HG02970 (cell line): ENCODE measurements at regions not wholly inside any gene's neighbourhood (a gene's known extent, or its start where the extent isn't known, plus 50 kb on each side); places are given as distances from the start of the nearest gene placed in this dataset.
A peak's percentile ranks its signal among the peaks of the same experiment; 100 is the strongest.

Experiments
- ATAC-seq: cut with Tn5 transposase; IDR thresholded peaks from one replicate; pipeline ENCODE4 v1.9.1; 2021; ENCODE audit warnings: mild to moderate bottlenecking, moderate library complexity, moderate number of reproducible peaks; ENCODE audit not compliant: unreplicated experiment, low FRiP score

DNA sequence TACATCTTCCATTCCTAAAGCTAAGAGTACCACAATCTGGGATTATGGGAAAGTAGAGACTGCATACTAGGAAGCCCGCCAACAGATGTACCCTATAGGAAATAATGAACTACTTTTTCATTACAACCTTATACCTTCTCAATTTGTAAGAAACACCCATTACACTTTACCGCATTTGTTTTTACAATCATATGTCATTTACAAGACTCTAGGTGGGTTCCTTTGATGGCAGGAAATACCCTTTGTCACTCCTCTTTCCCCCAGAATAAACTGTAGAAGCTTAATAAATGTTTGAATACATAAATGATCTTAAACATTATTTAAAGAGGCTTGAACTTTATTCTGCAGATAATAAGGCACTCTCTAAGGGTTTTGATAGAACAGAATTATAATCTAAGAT is 150.1 kb upstream of the TGFBR2 start:
- no peak for ATAC-seq

DNA sequence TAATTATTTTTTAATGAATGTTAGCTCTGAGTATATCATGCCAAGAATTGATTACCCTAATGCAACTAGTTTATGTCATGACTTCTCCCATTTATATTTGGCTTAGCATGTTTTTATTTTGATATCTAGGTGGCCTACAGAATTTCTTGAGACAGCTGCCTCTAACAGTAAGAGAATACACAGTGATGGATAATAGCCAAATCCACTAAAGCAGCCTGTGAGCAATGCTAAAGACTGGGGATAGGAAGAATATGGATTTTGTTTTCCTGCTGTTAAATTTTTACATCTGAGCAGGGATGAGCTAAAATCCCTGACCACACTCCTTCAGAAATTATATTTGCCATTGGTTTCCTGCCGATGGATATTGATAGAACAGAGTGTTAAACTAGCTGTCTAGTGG is 149.3 kb upstream of the TGFBR2 start:
- ATAC-seq = no peak

DNA sequence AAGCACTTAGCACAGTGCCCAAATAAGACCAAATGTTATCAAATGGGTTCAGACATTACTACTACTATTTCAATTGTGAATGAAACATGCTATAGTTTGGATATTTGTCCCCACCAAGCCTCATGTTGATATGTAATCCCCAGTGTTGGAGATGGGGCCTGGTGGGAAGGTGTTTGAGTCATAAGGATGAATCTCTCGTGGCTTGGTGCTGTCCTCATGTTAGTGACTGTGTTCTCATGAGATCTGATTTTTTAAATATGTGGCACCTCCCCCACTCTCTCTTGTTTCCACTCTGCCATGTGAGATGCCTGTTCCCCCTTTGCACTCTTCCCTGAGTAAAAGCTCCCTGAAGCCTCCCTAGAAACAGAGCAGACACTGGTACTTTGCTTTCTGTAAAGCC is 148.7 kb upstream of the TGFBR2 start:
- ATAC-seq = no peak

DNA sequence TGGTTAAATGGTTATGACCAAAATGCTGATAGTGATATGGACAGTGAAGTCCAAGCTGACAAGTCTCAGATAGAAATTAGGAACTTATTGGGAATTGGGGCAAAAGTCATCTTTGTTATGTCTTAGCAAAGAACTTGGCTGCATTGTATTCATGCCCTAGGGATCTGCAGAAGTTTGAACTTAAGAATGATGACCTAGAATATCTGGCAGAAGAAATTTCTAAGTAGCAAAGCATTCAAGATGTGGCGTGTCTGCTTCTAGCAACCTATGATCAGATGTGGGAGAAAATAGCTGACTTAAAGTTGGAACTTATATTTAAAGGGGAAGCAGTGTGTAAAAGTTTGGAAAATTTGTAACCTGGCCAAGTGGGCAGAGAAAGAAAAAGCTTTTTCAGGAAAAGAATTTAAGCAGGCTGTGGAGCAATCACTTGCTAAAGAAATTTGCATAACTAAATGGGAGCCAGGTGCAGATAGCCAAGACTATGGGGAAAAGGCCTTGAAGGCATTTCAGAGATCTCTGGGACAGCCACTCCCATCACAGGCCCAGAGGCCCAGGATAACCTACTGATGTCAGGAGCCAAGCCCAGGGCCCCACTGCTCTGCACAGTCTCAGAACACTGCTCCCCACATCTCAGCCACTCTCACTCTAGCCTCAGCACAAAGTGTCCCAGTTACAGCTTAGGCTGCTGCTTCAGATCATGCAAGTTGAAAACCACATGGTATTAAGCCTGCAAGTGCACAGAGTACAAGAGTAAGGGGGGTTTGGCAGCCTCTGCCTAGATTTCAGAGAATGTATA is 147.8 kb upstream of the TGFBR2 start:
- ATAC-seq = no peak

DNA sequence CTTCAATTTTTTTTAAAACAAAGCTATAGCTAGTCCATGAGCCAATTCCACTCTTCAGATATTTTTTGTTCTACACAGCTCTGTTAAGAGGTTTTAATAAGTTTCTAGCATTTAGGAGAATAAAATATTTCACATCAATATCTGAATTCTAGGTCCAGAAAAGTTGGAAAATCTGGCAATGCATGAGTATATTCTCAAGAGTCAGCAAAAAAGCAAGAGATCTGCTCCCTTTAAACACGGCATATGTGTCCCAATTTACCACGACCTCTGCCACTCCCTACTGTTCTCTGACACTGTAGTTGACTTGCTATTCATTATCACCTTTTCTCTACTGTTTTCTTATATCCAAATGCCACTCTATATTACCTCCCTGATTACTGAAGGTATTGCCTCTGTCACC is 145.1 kb upstream of the TGFBR2 start:
- no peak for ATAC-seq

DNA sequence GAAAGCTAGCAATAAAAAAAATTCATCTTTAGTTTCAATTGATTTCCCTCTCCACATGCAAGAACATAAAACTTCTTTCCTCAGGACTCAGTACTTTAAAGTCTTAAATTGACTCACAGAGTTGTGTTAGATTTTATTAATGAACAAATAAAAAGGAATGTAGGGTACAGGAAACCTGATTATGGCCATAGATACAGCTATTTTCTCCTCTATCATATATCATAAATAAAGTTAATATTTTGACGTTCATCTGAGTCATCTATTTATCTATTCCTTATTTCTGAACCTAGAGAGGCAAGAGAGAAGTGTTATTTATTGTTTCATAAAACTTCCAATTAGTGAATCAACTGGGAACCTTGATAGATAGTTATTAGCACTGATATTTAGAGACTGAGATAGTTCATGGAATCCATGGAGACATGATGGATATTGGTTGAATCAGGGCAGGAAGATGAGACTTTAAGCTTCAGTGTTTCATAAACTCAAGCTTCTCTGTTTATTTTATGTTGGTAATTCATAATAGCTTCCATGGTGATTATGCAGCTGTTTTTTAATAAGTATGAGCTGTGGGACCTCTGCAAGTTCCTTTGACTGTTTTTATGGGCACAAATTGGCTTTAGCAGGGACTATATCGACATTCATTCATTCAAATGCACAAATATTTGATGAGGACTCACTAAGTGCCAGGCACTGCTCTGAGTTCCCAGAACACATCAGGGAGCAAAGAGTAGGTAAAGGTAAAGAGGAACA is 143.5 kb upstream of the TGFBR2 start:
- no peak for ATAC-seq

DNA sequence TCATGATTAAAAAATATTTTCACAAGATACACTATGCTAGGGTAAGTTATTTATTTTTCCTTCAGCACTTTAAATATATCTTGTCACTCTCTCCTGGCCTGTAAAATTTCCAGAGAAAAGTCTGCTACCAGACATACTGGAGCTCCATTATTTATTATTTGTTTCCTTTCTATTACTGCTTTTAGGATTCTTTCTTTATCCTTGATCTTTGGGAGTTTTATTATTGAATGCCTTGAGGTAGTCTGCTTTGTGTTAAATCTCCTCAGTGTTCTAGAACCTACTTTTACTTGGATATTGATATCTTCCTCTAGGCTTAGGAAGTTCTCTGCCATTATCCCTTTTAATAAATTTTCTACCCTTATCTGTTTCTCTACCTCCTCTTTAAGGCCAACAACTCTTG is 142.0 kb upstream of the TGFBR2 start:
- no peak for ATAC-seq

DNA sequence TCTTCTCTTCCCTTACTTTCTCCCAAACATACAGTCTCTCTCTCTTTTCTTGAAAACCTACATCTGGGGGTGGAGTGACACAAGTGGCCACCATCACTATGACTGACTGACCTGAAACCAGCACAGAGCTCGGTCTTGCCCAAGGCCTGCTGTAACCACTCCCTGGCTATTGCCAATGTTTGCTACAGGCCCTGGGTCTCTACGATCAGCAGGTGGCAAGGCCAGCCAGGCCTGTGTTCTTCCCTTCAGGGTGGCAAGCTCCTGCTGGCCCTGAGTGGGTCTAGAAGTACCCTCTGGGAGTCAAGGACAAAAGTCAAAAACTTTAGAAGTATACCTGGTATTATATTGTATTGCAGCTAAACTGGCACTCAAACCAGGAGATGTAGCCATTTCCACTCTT is 140.9 kb upstream of the TGFBR2 start:
- no peak for ATAC-seq

DNA sequence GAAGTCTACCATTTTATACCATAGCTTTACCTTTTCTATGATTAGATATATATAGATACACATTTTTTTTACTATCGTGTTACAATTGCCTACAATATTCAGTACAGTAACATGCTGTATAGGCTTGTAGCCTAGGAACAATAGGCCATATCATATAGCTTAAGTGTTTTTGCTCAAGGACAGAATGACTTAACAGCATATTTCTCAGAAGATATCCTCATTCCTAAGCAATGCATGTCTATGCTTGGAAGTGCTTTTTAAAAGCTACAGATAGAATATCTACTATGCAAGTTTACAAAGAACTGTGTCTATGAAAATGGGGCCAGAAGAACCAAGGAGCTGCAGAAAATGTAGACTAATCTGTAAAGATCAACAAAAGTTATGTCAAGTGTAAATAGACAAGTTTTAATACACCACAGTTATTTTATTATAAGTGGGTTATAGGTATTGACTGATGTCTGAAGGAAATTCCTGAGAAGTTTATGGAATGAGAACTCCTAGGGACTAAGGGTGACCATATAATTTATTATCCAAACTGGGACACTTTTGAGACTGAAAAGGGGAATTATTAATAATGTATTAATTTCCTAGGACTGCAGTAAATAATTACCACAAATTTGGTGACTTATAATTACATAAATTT is 138.7 kb upstream of the TGFBR2 start:
- no peak for ATAC-seq

DNA sequence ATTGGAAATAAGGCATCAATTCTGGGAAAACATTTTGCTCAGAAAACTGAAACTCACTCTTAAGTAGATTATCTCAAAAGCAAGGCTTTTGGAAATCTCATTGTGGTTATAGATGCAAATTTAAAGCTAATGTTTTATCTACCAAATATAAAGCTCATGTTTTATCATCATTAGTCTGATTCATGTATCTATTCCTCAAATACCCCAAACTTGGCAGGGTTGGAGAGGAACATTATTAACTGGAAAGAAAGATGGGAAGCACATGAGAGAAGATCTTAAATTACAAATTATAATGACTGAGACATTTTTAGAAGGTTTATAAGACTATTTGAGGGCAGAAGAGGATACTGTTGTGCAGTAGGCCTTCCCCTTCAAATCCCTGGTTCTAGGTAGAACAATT is 137.3 kb upstream of the TGFBR2 start:
- ATAC-seq = no peak

DNA sequence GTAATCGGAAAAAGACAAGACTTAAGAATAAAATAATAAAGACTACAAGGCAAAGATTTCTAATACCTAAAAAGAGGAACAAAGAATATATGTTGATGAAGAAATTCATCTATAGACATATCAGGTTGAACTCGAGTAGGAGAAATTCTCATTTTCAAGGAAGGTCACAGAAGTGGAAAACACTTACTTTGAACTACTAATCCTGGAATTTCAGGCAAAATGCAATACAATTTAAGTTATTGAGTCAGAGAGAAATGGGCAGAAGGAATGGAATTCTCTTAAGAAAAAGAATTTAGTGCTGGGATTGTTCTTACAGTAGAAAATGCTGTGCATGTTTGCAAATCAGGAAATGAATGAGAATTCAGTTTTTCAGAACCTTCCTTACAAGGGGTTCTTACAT is 135.9 kb upstream of the TGFBR2 start:
- ATAC-seq = no peak

DNA sequence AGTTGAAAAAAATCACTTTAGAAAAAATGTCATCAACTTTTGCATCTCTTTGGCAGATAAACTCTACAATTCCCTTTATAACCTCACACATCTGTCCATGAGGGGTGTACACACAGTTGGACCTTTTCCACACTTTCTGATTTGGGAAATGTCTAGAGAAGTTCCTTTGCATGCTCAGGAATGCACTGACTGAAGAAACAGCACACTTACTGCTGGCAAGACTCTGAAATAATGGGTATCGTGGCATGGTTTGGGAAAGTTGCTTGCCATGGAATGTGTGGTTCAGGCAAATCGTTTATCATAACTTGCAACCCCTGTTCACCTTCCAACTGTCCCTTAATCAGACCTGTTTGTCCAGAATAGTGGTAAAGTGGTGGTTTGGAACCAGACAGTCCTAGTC is 135.3 kb upstream of the TGFBR2 start:
- ATAC-seq = no peak

DNA sequence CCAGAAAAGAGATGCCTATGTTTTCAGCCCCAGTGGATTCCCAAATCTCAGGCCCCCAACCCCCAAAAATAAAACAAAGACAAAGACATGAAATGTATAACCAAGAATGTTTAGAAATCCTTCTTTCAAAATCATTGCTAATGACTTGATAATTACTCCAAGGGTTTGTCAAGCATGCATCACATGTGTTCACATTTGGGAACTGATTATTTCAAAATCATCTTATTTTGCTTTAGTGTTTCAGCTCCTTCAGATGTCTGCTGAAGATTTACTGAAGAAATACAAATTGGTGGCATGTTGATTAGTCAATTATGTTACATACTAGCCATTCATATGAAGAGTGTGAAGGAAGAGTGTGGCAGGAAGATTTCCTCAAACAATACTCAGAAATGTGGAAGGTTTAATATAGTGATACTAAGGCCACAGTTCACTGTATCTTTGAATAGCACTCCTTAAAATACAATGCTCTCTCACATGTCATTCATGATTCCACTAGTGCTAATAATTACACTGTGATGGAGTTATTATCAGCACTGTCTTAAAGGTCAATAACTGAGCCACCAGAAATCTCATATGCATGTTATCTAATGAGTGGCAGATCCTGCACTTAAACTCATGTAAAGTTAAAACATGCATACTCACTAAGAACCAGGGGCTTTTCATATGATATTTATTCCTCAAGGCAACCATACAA is 134.5 kb upstream of the TGFBR2 start:
- ATAC-seq = no peak

DNA sequence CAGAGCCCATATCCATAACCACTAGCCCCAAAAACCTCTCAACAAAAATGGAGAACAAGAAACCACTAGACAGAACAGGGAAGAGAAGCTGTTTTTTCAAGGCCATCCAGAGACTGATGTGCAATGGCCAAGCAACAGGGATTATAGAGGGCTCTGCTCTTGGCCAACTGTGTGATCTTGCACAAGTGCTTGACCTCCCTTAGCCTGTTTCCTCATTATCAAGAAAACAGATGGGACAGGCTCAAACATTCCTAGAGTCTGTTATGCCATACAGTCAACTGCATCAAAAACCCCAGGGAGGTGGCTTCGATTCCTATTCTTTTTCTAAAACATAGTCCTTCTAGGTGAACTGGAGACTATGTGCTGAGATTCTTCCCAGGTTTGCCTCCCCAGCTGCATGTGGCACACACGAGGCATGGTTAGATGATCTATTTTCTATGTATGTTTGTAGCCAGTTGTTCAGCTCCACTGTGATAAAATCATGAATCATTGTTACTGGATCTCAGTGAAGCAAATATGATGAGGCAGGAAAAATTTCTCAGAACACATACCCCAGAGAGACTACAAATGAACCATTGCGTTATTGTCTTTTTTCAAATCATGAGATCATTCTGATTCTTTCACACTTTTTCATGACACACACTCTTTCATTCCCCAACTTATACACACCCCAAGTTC is 132.9 kb upstream of the TGFBR2 start:
- ATAC-seq = no peak

DNA sequence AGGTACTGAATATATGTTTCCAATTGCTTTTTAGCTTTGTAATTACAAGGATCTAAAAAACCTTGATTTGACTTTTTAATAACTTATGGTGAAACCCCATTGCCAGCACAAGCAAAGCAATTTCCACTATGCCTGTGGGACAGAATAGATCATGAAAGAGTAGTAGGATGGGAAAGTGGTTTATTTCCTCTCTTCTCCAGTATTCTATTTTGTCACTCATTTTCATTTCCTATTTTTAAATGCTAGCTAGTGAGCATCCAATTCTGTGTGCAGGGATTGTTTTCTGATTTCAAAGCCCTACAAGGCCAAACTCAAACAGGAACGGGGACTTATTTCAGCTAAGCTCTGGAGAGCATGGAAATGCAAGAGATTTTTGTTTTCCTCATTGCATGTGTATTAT is 132.0 kb upstream of the TGFBR2 start:
- ATAC-seq = no peak

DNA sequence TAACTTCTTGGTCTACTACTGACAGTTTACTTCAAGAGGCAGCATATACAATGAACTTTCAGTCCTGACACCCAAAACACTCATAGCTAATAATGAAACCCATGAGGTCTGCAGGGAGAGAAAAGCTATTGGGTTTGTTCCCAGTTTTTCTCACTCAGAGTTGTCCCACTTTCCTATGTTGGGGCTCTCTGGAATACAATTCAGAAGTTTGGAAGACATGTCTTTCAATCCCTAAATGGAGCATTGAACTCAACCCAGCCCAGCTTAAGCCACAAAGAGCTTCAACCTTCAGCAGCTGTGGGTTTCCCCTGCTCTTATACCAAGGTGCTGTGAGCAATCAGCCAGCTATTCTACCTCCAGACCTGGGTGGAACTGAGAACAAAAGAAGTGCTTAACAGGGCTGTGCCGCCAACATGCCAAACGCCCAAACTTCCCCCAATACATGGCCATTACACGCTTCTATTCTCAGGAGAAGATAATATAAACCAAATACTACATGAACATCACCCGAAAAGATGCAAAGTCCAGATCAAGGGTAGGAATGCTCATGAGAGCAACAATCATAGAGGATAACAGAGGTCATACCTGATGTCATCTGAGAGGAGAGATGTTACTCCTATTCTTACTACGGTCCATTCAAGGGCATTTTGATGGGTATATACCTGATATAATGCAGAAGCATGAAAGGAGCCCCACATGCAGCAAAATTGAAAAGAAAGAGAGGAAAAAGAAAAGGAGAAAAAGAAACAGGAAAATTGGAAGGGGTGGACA is 131.2 kb upstream of the TGFBR2 start:
- peak; percentile 72 for ATAC-seq

DNA sequence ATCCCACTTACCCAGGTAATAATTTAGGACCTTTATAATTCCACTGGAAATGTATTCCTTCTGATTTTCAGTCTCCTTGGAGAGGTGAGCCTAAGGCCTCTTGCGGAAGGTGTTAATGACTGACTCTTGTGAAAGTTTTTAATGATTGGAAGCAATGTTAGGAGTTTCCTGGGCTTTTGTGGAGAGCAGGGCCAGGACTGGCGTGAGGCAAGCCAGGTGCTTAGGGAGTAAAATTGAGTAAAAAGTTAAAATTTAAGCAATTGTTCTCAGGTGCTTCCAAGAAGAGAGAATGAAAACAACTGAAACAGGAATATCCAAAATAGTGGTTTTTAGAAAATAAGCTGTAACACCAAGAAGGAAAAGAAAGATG is 130.6 kb upstream of the TGFBR2 start:
- ATAC-seq = no peak

DNA sequence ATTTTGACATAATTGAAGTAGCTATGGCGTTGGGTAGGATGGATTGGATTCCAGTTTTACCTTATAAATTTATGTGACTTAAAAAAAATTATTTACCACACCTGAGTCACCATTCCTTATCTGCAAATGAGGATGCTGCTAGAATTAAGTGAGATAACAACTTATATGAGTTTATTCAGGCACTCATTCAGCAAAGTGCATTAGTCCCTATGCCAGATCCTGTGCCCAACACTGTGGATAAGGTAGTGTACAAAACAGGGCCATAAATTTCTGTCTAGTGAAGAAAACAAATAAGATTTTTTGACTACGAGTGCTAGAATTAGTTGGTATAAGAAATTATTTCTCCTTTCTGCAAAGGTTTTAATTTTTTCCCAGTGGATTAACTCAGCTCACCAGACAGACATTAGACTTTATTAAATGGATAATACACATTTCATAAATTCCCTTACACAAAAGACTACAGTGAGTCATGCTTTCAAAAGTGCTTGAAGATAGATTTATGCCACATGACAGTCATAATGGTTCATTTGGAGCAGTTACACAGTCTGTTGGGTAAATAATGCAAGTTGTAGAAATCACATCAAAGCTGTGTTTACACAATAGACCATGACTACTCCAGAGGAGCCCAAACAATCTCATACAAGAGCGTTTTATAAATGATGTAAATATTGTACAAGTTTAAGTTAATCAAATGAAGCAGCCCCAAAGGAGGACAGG is 129.9 kb upstream of the TGFBR2 start:
- no peak for ATAC-seq
